SW 1271 (cell line): ENCODE measurements at regions not wholly inside any gene's neighbourhood (a gene's known extent, or its start where the extent isn't known, plus 50 kb on each side); places are given as distances from the start of the nearest gene placed in this dataset.
"Not testable (repeated sequence)": the region's sequence is repeated elsewhere in the genome, so short reads cannot be mapped to it uniquely, and the experiment has no call there.

Experiments used
- DNase-seq, 2 experiments: peaks; one replicate each; lab custom pipeline; 2025; lab: John Stamatoyannopoulos, UW

GRCh38 chr16:22719945-22720344 is 94.0 kb upstream of the HS3ST2 start:
- no peak for DNase-seq

- no peak for DNase-seq
Observed at GRCh38 chr16:22721511-22722100, 92.4 kb upstream of the HS3ST2 start.

- not testable (repeated sequence) for DNase-seq
Observed at GRCh38 chr16:22722551-22723541, 91.1 kb upstream of the HS3ST2 start.

DNA sequence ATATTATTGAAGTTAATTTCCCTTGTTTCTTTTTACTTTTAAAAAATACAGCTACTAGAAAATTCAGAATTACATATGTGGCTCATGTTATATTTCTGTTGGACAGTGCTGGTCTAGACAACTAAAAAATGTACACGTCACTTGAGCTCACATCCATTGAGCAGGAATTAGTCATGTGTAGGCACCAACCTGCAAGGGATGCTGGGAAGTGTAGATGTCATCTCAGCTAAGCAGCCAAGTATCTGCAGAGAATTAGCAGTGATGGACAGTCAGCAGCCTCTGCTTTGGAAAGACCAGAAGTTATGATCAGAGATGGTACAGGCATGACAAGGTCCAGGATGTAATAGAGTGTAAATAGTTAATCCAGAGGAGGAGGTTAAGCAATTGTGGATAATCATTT is 87.1 kb upstream of the HS3ST2 start:
- no peak for DNase-seq

GRCh38 chr16:22727285-22728166 is 86.4 kb upstream of the HS3ST2 start:
- no peak for DNase-seq

- no peak for DNase-seq
Observed at GRCh38 chr16:22728167-22728836, 85.7 kb upstream of the HS3ST2 start.

DNA sequence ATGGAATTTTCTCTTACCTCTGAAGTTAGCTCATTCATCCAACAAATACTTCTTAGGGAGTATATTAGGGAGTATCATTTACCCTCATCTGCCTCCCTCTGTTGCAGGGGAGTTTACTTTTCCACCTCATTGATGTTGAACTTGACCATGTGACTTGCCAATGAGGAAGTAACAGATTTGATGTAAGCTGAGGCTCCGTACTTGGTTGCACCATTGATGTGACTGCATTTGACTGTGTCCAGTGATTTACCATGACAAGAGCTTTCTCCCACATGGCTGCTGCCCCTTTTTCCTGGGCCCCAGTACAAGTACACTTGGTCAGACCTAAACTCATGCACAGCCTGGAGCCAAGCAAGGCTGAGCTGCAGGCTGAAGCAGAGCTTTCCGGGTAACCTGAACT is 81.6 kb upstream of the HS3ST2 start:
- no peak for DNase-seq

GRCh38 chr16:22732959-22733358 is 81.0 kb upstream of the HS3ST2 start:
- DNase-seq: no peak

DNA sequence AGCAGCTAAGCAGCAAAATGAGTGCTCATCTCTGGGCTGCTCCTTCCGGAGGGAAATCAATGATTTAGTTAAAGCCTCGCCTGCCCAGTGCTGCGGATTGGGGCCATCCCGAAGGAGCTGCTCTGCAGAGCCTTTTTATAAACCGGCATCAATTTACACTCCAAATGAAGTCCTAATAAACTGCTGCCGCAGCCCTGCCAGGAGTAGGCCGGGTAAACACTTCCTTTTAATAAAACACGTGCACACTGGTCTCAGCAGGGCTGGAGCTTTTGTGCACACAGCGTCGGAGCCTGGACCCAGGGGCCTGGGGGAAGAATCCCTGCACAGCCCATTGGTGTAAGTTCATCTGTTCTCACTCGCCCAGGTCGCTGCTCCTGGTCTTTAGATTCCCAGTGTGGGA is 79.6 kb upstream of the HS3ST2 start:
- no peak for DNase-seq

DNA sequence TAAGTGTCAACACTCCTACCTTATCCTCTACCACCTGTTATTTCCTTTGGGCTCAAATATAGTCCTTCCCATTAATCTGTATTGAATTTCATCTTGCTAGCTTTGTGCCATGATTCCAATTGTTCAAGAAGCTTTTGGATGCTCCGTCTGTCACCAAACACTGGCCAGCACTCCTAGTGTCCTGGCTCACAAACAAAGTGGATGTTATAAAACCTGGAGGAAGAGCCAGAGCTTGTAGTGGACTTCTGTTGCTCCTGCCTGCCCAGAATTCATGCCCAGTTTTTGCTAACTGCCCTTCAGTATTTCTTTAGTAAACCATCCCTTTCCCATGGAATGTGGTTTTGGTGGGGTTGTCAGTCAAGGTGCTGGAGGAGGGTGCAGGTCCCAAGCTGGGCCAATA is 77.2 kb upstream of the HS3ST2 start:
- no peak for DNase-seq

GRCh38 chr16:22739077-22739476 is 74.9 kb upstream of the HS3ST2 start:
- DNase-seq: no peak

DNA sequence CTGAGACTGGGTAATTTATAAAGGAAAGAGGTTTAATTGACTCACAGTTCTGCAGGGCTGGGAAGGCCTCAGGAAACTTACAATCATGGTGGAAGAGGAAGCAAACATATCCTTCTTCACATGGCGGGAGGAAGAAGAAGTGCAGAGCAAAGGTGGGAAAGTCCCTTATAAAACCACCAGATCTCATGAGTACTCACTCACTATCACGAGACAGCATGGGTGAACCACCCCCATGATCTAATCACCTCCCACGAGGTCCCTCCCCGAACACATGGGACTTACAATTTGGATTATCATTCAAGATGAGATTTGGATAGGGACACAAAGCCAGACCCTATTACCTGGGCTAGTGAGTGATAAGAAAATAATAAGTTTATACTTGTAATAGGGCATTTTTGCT is 70.6 kb upstream of the HS3ST2 start:
- DNase-seq: no peak

GRCh38 chr16:22751104-22751667 is 62.8 kb upstream of the HS3ST2 start:
- no peak for DNase-seq

DNA sequence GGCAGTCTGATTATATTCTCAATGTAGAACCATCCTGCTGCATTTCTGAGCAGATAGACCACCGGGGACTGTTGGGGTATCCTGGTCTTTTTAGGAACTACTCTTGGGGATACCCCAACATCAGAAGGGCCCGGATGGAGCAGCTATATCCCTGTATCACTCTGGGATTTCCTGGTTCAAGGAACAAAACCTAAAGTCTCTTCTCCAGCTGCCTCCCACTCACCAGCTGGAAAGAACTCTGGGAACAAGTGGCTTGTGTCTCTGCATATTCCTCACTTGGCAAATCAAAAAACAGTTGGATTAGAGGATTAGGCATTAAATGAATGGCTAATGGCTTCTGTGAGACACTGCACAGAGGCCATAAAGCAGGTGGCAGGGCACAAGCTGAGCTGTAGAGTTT is 62.3 kb upstream of the HS3ST2 start:
- DNase-seq: no peak

DNA sequence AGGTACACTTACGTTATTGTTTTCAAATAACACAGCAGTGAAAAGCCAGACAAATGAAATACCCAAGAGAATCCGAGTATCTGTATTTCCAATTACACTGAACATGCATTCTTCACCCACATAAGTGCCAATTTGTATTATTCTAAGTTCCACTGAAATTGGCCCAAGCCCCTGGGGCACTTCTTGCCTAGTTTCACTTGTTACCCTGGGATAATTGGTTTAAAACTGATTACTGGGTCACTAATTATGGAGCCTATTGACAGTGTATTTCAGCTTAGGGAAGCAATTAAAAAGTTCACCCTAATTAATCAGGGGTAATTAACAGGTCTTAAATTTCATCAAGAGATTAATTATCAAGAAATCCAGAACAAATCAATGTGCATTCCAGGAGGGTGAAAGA is 60.5 kb upstream of the HS3ST2 start:
- DNase-seq: no peak

DNA sequence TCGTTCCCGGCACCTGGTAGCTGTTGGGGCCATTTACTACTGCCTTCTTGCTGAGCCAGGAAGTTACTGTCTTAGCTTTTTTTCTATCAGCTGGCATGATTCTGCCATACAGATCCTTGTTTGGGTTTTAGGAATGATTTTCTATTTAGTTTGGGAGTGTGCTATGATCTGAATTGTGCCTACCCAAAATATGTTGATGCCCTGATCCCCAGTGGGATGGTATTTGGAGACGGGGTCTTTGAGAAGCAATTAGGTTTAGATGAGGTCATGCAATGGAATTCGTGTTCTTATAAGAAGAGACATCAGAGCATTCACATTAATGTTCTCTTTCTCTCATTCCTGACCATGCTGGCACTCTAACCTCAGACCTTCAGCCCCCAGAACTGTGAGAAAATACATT is 59.4 kb upstream of the HS3ST2 start:
- no peak for DNase-seq

DNA sequence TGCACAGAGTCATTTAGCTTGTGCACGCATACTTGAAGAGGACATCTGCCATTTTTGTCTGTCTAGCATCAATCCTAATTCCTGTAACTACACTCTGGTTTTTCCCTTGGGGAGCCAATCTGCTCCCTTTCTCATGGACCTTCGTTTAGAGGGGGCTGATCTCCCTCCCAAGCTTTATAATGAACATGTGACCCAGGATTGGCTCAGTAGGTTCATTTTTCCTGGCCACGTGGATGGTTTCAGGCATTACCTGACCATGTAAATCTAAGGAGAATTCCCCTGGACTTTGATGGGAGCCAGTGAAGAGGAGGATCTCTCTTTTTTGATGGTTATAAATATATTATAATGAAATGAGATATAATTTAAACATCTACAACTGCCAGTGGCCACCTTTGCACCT is 56.8 kb upstream of the HS3ST2 start:
- no peak for DNase-seq

DNA sequence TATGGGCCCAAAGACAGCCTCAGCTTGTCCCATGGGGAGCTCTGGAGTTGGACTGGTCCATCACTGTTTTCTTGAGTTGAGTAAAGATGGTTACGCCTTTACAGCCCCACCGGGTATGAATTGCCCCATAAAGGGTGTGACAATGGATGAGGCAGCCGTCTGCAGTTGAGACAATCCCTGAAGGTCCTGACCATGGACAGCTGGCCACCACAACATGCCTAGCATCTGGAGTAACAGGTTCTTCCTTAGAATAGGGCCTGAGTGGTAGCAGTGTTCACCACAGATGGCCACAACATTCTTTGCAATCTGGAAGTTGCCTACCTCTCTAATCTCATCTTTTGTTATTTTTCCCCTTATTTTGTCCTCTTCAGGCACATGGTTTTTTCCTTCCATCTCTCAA is 51.5 kb upstream of the HS3ST2 start:
- DNase-seq: no peak

- DNase-seq: no peak
Observed at GRCh38 chr16:22763437-22764080, 50.4 kb upstream of the HS3ST2 start.
